ENCODE measurements at regions not wholly inside any gene's neighbourhood (a gene's known extent, or its start where the extent isn't known, plus 50 kb on each side); places are given as distances from the start of the nearest gene placed in this dataset.

GRCh38 chr18:8951491-8951890, 151.0 kb upstream of the NDUFV2 start:
- DNase-seq: no peak
- H3K4me1 Mint-ChIP-seq: peaks cover 15% of the 10 kb centered on the region
- Histone ChIP-seq H3K9me3 (ENCODE audit: control insufficient read depth, low read length) (peaks cover 14% of the 10 kb centered on the region), H3K4me3 (ENCODE audit: low read length) (no peak overlapping the region), H3K36me3 (ENCODE audit: control insufficient read depth, insufficient read depth, low read length) (no peaks in the 10 kb centered on the region), H3K27me3 (ENCODE audit: control insufficient read depth, insufficient read depth, low read length, poor library complexity, severe bottlenecking) (no peaks in the 10 kb centered on the region), H3K27ac (ENCODE audit: low read depth, low read length) (no peak overlapping the region), H3K4me1 (ENCODE audit: control insufficient read depth, insufficient read depth, low read length) (peaks cover 4% of the 10 kb centered on the region), H3K9ac (ENCODE audit: extremely low read depth, low read length, poor library complexity, severe bottlenecking) (no peak overlapping the region)
- TF ChIP-seq CTCF (conservative IDR thresholded peaks at IDR 0.05): no peak
- WGBS, 2 experiments (ENCODE audit: insufficient coverage in 1 of 2, insufficient read length in 1 of 2): 90 to 100% methylated on average over 1 to 2 of the region's 2 CpGs
- H3K27ac Mint-ChIP-seq: no peak overlapping the region
- no peaks in the 10 kb centered on the region for H3K27me3 Mint-ChIP-seq (ENCODE audit: insufficient read depth)
- H3K36me3 Mint-ChIP-seq (ENCODE audit: low read depth): no peaks in the 10 kb centered on the region
- no peak overlapping the region for H3K4me3 Mint-ChIP-seq
- H3K9me3 Mint-ChIP-seq: peaks cover 18% of the 10 kb centered on the region

GRCh38 chr18:8952174-8952573, 150.3 kb upstream of the NDUFV2 start:
- TF ChIP-seq CTCF (conservative IDR thresholded peaks at IDR 0.05): no peak
- H3K9me3 Mint-ChIP-seq: peaks cover 18% of the 10 kb centered on the region

DNA sequence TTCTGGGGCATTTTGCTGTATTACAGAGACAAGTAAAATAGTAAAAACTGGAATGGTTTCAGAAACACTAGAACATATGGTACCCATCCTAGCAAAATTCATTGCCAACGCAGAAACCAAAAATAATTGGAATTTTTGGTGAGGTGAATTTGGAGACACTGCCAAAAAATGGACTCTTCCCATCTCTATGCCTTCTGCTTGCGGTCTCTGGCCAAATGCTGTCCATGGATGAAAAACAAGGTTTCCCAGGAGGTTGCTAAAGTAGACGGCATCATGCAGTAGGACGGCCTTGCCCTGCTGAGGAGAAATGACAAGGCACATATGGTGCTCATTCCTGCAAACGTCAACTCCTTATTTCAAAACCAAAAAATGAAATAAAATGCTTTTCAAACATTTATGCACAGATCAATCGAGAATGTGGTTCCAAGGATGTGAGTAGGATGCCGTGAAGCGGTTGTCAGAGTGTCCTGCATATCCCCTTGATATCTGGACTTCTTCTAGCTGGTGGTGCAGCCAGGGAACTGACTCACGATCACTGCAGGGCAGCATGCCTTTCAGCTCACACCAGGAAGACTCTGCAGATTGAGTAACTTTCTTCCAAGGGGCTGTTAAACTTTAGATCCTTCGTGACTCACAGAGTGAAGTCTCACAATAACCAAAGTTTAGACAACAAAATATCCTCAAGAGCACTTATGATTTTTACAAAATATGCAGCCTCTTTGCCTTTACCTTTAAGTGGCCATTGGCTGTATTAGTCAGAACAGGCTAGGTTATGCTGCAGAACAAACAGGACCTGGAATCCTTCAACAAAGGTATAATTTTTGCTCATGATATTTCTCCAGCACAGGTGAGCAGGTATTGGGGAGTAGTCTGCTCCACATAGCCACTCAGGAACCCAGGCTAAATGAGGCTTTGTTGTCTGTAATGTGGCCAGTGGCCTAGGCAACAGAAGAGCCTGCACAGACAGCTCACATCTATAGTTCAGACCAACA, 149.4 kb upstream of the NDUFV2 start:
- Mint-ChIP-seq H3K9me3 (peaks cover 25% of the 10 kb centered on the region), H3K27ac (no peak overlapping the region)

More at GRCh38 chr18:8952174-8952573, 150.3 kb upstream of the NDUFV2 start:
- Histone ChIP-seq H3K9ac (ENCODE audit: extremely low read depth, low read length, poor library complexity, severe bottlenecking) (no peak overlapping the region), H3K4me3 (ENCODE audit: low read length) (no peak overlapping the region), H3K9me3 (ENCODE audit: control insufficient read depth, low read length) (peaks cover 8% of the 10 kb centered on the region), H3K27ac (ENCODE audit: low read depth, low read length) (no peak overlapping the region), H3K27me3 (ENCODE audit: control insufficient read depth, insufficient read depth, low read length, poor library complexity, severe bottlenecking) (no peaks in the 10 kb centered on the region), H3K36me3 (ENCODE audit: control insufficient read depth, insufficient read depth, low read length) (no peaks in the 10 kb centered on the region), H3K4me1 (ENCODE audit: control insufficient read depth, insufficient read depth, low read length) (peaks cover 4% of the 10 kb centered on the region)
- Mint-ChIP-seq H3K36me3 (ENCODE audit: low read depth) (no peaks in the 10 kb centered on the region), H3K27me3 (ENCODE audit: insufficient read depth) (no peaks in the 10 kb centered on the region), H3K27ac (no peak overlapping the region), H3K4me1 (peaks cover 19% of the 10 kb centered on the region), H3K4me3 (no peak overlapping the region)
- no peak for DNase-seq
- WGBS, 2 experiments (ENCODE audit: insufficient coverage in 1 of 2, insufficient read length in 1 of 2): 98 to 100% methylated on average over 4 to 5 of the region's 5 CpGs

More for the DNA sequence above, 149.4 kb upstream of the NDUFV2 start:
- Histone ChIP-seq H3K36me3 (ENCODE audit: control insufficient read depth, insufficient read depth, low read length) (no peaks in the 10 kb centered on the region), H3K9me3 (ENCODE audit: control insufficient read depth, low read length) (peaks cover 8% of the 10 kb centered on the region), H3K27me3 (ENCODE audit: control insufficient read depth, insufficient read depth, low read length, poor library complexity, severe bottlenecking) (no peaks in the 10 kb centered on the region), H3K27ac (ENCODE audit: low read depth, low read length) (no peak overlapping the region), H3K4me3 (ENCODE audit: low read length) (no peak overlapping the region), H3K4me1 (ENCODE audit: control insufficient read depth, insufficient read depth, low read length) (peaks cover 4% of the 10 kb centered on the region), H3K9ac (ENCODE audit: extremely low read depth, low read length, poor library complexity, severe bottlenecking) (no peak overlapping the region)
- Mint-ChIP-seq H3K4me3 (no peak overlapping the region), H3K4me1 (peaks cover 19% of the 10 kb centered on the region), H3K27me3 (ENCODE audit: insufficient read depth) (no peaks in the 10 kb centered on the region), H3K36me3 (ENCODE audit: low read depth) (no peaks in the 10 kb centered on the region)
- 93 to 94% methylated on average over 8 to 10 of the region's 10 CpGs for WGBS, 2 experiments (ENCODE audit: insufficient coverage in 1 of 2, insufficient read length in 1 of 2)
- DNase-seq: no peak
- no peak for TF ChIP-seq CTCF (conservative IDR thresholded peaks at IDR 0.05)

Measured in endodermal cell (in vitro differentiated cells).